Activated CD8-positive, alpha-beta T cell treated with anti-CD3 and anti-CD28 coated beads for 36 hours (primary cell): ENCODE measurements at regions not wholly inside any gene's neighbourhood (a gene's known extent, or its start where the extent isn't known, plus 50 kb on each side); places are given as distances from the start of the nearest gene placed in this dataset.

Experiments
- ATAC-seq: fragments of 200-7000 bp; cut with Tn5 transposase; one replicate; pipeline ENCODE4 v1.10.0; 2021; ENCODE audit warnings: mild to moderate bottlenecking, moderate library complexity
- CTCF ChIA-PET: fragments of 350-600 bp; sonication (Branson Sonifier 250); formaldehyde crosslinking; loops from one replicate; lab custom pipeline; 2021; ENCODE audit warnings: antibody characterized with exemption; lab: Charles Lee
- POLR2A ChIA-PET: fragments of 350-600 bp; sonication (Branson Sonifier 250); formaldehyde crosslinking; loops from one replicate; lab custom pipeline; 2021; ENCODE audit warnings: antibody characterized with exemption; lab: Charles Lee
- DNase-seq: peaks from one replicate; pipeline ENCODE4 v3.0.0-alpha.2; 2020
- H3K27ac Mint-ChIP-seq: one replicate; pipeline ENCODE4 v1.8.0; 2021; ENCODE audit warnings: mild to moderate bottlenecking, mixed read lengths
- H3K27me3 Mint-ChIP-seq: one replicate; pipeline ENCODE4 v1.8.0; 2021; ENCODE audit warnings: mixed read lengths
- H3K36me3 Mint-ChIP-seq: one replicate; pipeline ENCODE4 v1.8.0; 2021; ENCODE audit warnings: low read depth, mixed read lengths
- H3K4me1 Mint-ChIP-seq: one replicate; pipeline ENCODE4 v1.8.0; 2021; ENCODE audit warnings: low read depth, mixed read lengths
- H3K4me3 Mint-ChIP-seq: one replicate; pipeline ENCODE4 v1.8.0; 2021; ENCODE audit warnings: mild to moderate bottlenecking, moderate library complexity, mixed read lengths
- H3K9me3 Mint-ChIP-seq: one replicate; pipeline ENCODE4 v1.8.0; 2021; ENCODE audit warnings: mixed read lengths
- intact Hi-C: fragments of 100-400 bp; cut with micrococcal nuclease; formaldehyde crosslinking; loops from one replicate; pipeline ENCODE4 v1.10.0; 2022
- TF ChIP-seq, protein P1 (sequence below): fragments of 200-600 bp; IDR thresholded peaks from one replicate; pipeline ENCODE4 v1.8.0; 2022; ENCODE audit warnings: antibody characterized with exemption, mild to moderate bottlenecking

DNA sequence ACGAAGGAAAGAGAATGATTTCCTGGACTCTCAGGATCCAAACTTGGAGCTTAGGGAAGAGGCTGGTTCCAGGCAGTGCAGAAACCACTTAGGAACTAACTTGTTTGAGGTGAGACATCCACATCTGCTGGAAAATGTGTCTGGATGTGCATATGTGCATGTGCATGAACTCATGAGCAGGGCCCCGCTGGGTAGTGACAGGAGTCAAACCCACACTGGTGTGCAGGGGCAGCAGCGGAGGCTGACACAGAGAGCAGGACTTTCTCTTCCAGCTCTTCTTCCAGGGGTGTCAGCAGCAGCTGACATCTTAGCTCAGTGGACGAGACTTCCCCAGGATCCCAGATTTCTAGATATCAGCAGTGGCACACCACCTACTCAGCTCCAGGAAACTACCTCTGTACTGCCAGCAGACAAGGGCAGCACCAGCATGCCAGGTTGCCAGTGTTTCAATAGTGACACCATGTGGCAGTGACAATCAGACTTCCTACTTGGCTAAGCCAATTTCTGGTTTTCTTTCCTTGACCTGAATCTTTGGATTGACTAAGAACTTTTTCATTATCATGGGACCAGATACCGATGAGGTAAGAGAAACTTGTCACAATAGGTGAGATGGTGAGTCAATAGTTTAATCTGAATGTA, 227.5 kb upstream of the ZC3H12C start:
- Mint-ChIP-seq H3K27me3 (peaks cover 1% of the 10 kb centered on the region), H3K4me3 (no peak overlapping the region), H3K9me3 (no peaks in the 10 kb centered on the region), H3K27ac (no peak overlapping the region), H3K36me3 (no peaks in the 10 kb centered on the region), H3K4me1 (peaks cover 11% of the 10 kb centered on the region)
- ATAC-seq (no peak), DNase-seq (peak; percentile 6)
- CTCF ChIA-PET, result no interaction called here
- intact Hi-C loops, result no loop called here
- POLR2A ChIA-PET, result no interaction called here
- TF ChIP-seq, protein P1, sequence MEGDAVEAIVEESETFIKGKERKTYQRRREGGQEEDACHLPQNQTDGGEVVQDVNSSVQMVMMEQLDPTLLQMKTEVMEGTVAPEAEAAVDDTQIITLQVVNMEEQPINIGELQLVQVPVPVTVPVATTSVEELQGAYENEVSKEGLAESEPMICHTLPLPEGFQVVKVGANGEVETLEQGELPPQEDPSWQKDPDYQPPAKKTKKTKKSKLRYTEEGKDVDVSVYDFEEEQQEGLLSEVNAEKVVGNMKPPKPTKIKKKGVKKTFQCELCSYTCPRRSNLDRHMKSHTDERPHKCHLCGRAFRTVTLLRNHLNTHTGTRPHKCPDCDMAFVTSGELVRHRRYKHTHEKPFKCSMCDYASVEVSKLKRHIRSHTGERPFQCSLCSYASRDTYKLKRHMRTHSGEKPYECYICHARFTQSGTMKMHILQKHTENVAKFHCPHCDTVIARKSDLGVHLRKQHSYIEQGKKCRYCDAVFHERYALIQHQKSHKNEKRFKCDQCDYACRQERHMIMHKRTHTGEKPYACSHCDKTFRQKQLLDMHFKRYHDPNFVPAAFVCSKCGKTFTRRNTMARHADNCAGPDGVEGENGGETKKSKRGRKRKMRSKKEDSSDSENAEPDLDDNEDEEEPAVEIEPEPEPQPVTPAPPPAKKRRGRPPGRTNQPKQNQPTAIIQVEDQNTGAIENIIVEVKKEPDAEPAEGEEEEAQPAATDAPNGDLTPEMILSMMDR, result no peak

DNA sequence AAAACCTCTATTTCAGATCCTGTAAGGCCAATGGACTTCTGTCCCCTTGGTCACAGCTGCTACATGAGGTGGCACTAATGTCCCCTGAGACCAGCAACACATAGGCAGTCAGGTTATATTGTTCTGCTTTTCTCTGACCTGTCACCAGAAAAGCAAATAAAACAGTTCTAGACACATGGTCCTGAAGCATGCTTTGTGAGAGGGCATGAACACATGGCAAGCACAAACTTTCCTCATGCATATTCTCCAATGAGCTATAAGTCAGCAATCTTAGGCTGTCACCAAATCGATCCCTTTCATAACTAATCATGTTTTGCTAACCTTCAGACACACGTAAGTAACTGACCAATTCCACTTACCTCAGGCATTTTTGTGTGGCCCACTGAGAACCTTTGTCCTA, 225.4 kb upstream of the ZC3H12C start:
- Mint-ChIP-seq H3K9me3 (no peaks in the 10 kb centered on the region), H3K27me3 (peaks cover 1% of the 10 kb centered on the region), H3K4me3 (no peak overlapping the region), H3K36me3 (no peaks in the 10 kb centered on the region), H3K27ac (no peak overlapping the region), H3K4me1 (peaks cover 11% of the 10 kb centered on the region)
- ChIA-PET POLR2A (no interaction called here), CTCF (no interaction called here)
- TF ChIP-seq, protein P1, result no peak
- no peak for ATAC-seq
- DNase-seq, result no peak
- intact Hi-C loops, result no loop called here

DNA sequence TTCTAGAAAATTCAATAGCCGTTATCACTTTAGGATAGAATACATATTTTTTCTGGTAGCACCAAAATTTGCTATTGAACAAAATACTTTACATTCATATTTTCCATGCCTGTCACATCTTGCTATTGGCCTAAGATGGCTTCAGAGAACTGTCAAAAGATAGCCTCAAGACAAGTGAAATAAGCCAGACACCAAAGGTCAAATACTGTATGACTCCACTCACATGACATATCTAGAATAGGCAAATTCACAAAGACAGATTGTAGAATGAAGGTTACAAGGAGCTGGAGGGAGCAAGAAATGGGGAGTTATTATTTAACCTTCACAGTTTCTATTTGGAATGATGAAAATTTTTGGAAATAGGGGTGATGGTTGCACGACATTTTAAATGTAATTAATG, 223.7 kb upstream of the ZC3H12C start:
- H3K9me3 Mint-ChIP-seq, result no peaks in the 10 kb centered on the region

DNA sequence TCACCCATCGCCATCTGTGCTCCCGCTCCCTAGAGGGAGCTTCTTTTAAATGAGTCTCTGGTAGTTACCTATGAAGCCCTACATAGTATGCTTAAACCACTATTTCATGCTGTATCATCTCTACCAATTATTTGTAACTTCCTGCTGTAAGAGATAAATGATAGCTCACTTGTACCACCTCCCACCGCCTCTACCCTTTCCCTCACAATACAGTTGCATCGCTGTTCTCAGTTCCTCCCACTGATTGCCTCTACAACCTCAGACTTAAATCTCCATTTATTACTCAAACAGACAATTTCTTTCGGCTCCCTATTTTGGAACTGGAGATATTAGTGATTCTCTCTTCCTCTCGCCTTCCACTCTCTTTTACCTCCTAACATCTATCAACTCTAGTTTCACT, 222.9 kb upstream of the ZC3H12C start:
- no peaks in the 10 kb centered on the region for H3K9me3 Mint-ChIP-seq
- H3K27me3 Mint-ChIP-seq, result no peaks in the 10 kb centered on the region
- ChIA-PET POLR2A (no interaction called here), CTCF (no interaction called here)
- intact Hi-C loops, result no loop called here
- no peak overlapping the region for H3K4me3 Mint-ChIP-seq
- no peaks in the 10 kb centered on the region for H3K36me3 Mint-ChIP-seq
- TF ChIP-seq, protein P1, result no peak
- H3K4me1 Mint-ChIP-seq, result peaks cover 1% of the 10 kb centered on the region
- H3K27ac Mint-ChIP-seq, result no peak overlapping the region
- ATAC-seq (no peak), DNase-seq (no peak)

More for the DNA sequence above, 223.7 kb upstream of the ZC3H12C start:
- Mint-ChIP-seq H3K4me1 (peaks cover 3% of the 10 kb centered on the region), H3K4me3 (no peak overlapping the region), H3K36me3 (no peaks in the 10 kb centered on the region), H3K27me3 (no peaks in the 10 kb centered on the region), H3K27ac (no peak overlapping the region)
- CTCF ChIA-PET, result no interaction called here
- POLR2A ChIA-PET, result no interaction called here
- intact Hi-C loops, result no loop called here
- no peak for ATAC-seq
- TF ChIP-seq, protein P1, result no peak
- DNase-seq, result no peak

DNA sequence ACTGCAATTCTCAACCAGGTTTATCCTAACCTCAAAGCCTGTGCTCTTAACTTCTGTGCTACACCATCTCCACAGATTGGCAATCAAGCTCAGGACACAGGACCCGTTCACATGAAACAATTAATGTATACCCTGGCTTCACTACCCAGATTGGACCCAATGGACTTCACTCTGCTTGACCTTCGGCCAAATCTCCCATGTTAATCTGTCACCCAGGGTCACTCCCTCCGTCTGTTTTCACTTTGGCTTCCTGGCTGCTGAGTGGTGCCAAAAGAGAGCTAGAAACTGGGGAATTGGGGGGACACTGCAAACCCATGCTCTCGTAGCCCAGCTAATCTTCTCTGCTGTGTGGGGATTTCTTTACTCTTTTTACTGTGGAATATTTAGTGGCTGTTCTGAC, 216.1 kb upstream of the ZC3H12C start:
- TF ChIP-seq, protein P1, result no peak
- CTCF ChIA-PET, result no interaction called here

More for the DNA sequence above, 216.1 kb upstream of the ZC3H12C start:
- ATAC-seq (no peak), DNase-seq (no peak)
- Mint-ChIP-seq H3K4me3 (no peak overlapping the region), H3K4me1 (no peaks in the 10 kb centered on the region), H3K27me3 (no peaks in the 10 kb centered on the region), H3K36me3 (no peaks in the 10 kb centered on the region), H3K9me3 (no peaks in the 10 kb centered on the region), H3K27ac (no peak overlapping the region)
- POLR2A ChIA-PET, result no interaction called here
- intact Hi-C loops, result no loop called here
